Effector memory CD4-positive, alpha-beta T cell (primary cell): ENCODE measurements at regions not wholly inside any gene's neighbourhood (a gene's known extent, or its start where the extent isn't known, plus 50 kb on each side); places are given as distances from the start of the nearest gene placed in this dataset.

ENCODE experiments used
- DNase-seq, 3 donors: peaks; one replicate each; pipeline ENCODE4 v3.0.0-alpha.2; 2020
- H3K27ac ChIP-seq: 2 replicates; pipeline ENCODE4 v1.7.0; 2013; ENCODE audit warnings: mild to moderate bottlenecking, low read length, moderate library complexity; ENCODE audit not compliant: insufficient read depth, poor library complexity, severe bottlenecking
- H3K27me3 ChIP-seq: replicated peaks from 2 replicates; pipeline ENCODE4 v1.7.0; 2013; ENCODE audit warnings: mild to moderate bottlenecking, low read length; ENCODE audit not compliant: insufficient read depth, control insufficient read depth, poor library complexity, severe bottlenecking
- H3K36me3 ChIP-seq: 2 replicates; pipeline ENCODE4 v1.7.0; 2013; ENCODE audit warnings: mild to moderate bottlenecking, low read length, moderate library complexity; ENCODE audit not compliant: control insufficient read depth, insufficient read depth
- H3K4me1 ChIP-seq: 2 replicates; pipeline ENCODE4 v1.7.0; 2013; ENCODE audit warnings: low read length, mild to moderate bottlenecking; ENCODE audit not compliant: control insufficient read depth, insufficient read depth, poor library complexity, severe bottlenecking
- H3K4me3 ChIP-seq: 2 replicates; pipeline ENCODE4 v1.7.0; 2013; ENCODE audit warnings: low read length, low read depth, mild to moderate bottlenecking; ENCODE audit not compliant: insufficient read depth, poor library complexity, severe bottlenecking
- H3K9me3 ChIP-seq: 2 replicates; pipeline ENCODE4 v1.7.0; 2013; ENCODE audit warnings: mild to moderate bottlenecking, low read length, moderate library complexity; ENCODE audit not compliant: control insufficient read depth

DNA sequence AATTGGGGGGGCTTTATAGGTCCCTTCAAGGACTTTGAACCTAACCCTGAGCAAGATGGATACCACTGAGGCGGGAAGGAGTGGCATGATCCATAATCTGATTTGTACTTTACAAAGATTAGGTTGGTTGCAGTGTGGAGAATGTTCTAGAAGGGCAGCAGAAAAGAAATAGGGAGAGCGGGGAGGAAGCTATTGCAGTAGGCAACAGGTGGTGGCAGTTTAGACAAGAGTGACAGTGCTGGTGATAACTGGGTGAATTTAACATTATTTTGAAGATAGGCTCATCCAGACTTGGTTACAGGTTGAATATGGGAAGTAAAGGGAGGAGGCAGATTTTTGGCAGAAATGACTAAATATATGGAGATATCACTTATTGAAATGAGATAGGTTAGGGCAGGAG is 179.9 kb upstream of the CADM1 start:
- Histone ChIP-seq H3K27me3 (no peaks in the 10 kb centered on the region), H3K9me3 (no peaks in the 10 kb centered on the region), H3K36me3 (no peaks in the 10 kb centered on the region), H3K4me1 (no peaks in the 10 kb centered on the region), H3K4me3 (no peak overlapping the region), H3K27ac (no peak overlapping the region)
- DNase-seq, result no peak

DNA sequence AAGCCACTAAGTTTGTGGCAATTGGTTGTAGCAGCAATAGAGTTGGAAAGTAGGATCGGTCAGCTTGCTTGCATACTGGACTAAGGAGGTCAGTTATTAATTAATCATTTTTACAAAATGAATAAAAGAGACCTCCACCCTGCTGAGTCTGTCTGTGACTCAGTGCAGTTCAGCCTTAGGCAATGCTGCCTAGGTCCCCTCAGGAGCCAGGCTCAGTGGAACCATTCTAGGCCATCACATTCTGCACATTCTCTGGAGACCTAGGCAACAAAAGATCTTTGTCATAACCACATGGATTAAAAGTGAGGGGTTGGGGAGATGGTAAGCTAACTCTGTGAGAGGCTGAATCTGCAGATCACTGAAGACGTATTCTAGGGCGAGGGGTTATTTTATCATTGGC is 178.7 kb upstream of the CADM1 start:
- no peak overlapping the region for H3K27ac ChIP-seq
- H3K36me3 ChIP-seq, result no peaks in the 10 kb centered on the region
- no peaks in the 10 kb centered on the region for H3K4me1 ChIP-seq
- no peak overlapping the region for H3K4me3 ChIP-seq
- H3K9me3 ChIP-seq, result no peaks in the 10 kb centered on the region
- H3K27me3 ChIP-seq, result no peaks in the 10 kb centered on the region
- DNase-seq, result no peak

DNA sequence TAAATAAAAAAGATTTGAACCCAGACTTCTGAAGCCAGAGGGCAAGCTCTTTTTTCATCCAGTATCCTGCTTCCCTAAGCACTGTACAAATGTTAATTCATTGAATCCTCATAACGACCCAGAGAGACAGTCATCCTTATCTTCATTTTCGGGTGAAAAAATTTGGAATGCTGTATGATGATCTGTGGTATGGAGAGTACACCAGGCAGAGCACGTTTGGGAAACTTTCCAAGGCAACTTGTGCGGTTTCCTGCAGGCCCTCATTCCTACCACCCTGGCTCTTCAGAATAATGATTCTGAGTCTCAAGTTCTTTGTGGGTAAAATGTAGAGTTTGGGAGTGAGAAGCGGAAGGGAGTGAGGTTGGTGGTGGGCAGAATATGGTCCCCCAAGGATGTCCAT is 177.9 kb upstream of the CADM1 start:
- Histone ChIP-seq H3K9me3 (no peaks in the 10 kb centered on the region), H3K27ac (no peak overlapping the region), H3K27me3 (no peaks in the 10 kb centered on the region), H3K4me1 (no peaks in the 10 kb centered on the region), H3K4me3 (no peak overlapping the region), H3K36me3 (no peaks in the 10 kb centered on the region)
- DNase-seq, result no peak

DNA sequence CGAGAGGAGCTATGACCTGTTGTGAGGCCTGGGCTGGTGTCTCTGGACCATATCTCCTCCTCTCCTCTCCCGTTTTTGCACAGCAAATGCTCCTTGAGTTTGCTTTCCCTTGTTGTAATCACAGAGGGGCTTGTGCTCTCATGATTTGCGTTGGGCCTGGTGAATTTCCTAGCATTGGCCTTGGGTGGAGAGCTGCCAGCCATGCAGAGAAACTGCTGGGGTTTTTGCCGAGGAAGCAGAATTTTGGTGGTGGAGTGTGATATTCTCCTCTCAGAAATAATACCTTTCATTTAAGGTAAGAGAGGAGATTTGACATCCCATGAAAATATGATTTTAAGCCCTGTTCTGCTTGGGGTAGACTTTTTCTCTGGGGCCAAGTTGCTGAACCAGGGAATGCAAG is 175.7 kb upstream of the CADM1 start:
- Histone ChIP-seq H3K9me3 (no peaks in the 10 kb centered on the region), H3K27me3 (no peaks in the 10 kb centered on the region), H3K36me3 (no peaks in the 10 kb centered on the region), H3K27ac (no peak overlapping the region), H3K4me3 (no peak overlapping the region), H3K4me1 (no peaks in the 10 kb centered on the region)
- no peak for DNase-seq

DNA sequence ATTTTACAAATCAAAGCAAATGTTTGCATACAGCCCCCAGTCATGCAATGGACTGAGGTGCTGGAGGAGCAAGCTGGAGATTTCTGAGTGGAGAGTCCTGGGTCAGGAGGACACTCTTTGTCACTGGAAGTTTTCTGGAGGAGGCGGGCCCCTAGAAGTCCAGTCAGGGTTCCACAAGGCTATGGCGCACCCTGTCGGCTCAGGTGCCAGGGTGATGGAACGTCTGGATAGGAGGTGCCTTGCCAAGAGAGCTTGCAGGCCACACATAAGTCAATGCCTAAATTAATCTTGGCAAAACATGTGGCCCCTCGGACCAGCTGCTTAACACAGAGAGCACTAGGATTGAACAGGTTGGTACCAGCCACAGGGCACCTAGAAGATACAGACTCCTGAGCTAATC is 174.7 kb upstream of the CADM1 start:
- Histone ChIP-seq H3K27me3 (no peaks in the 10 kb centered on the region), H3K27ac (no peak overlapping the region), H3K4me3 (no peak overlapping the region), H3K4me1 (no peaks in the 10 kb centered on the region), H3K9me3 (no peaks in the 10 kb centered on the region), H3K36me3 (no peaks in the 10 kb centered on the region)
- DNase-seq, result no peak

DNA sequence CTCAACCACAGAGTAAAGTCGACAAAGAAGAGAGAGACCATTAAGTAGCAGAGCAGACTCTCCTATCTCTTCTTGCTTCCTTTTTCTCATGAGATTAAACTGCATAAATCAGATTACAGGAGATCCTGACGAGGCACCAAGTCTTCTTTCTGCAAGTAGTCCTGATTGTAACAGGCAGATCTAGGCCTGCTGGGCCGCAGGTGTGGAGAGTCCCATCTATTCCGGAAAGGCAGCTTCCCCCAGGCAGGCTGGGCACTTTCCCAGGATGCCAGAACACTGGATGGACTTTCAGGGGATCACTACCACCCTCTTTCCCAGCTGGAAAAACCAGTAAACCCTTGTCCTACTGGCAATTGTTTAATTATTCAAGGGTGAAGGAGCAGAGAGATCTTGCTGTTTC is 173.0 kb upstream of the CADM1 start:
- H3K36me3 ChIP-seq, result no peaks in the 10 kb centered on the region
- no peak for DNase-seq
- H3K4me3 ChIP-seq, result no peak overlapping the region
- H3K27me3 ChIP-seq, result no peaks in the 10 kb centered on the region
- no peaks in the 10 kb centered on the region for H3K9me3 ChIP-seq
- no peaks in the 10 kb centered on the region for H3K4me1 ChIP-seq
- no peak overlapping the region for H3K27ac ChIP-seq

DNA sequence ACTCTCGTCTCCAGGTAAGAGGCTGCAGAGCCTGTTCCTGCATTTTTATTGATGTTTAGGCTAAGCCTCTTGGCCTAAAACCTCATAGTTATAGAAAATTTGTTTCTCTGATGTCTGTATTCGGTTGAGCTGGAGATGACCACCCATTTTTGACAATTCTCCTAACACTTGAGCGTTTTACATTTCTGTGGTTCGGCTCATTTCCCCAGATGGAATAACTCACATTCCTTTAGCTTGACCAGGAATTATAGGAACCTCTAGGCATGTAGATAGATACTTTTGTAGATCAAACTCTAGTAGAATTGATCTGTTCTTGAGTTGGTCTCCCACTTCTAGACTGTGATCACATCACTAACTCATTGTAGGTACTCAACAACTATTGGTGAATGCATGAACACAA is 172.6 kb upstream of the CADM1 start:
- no peaks in the 10 kb centered on the region for H3K36me3 ChIP-seq
- no peaks in the 10 kb centered on the region for H3K27me3 ChIP-seq
- no peak for DNase-seq
- no peaks in the 10 kb centered on the region for H3K4me1 ChIP-seq
- H3K27ac ChIP-seq, result no peak overlapping the region
- H3K4me3 ChIP-seq, result no peak overlapping the region
- H3K9me3 ChIP-seq, result no peaks in the 10 kb centered on the region

DNA sequence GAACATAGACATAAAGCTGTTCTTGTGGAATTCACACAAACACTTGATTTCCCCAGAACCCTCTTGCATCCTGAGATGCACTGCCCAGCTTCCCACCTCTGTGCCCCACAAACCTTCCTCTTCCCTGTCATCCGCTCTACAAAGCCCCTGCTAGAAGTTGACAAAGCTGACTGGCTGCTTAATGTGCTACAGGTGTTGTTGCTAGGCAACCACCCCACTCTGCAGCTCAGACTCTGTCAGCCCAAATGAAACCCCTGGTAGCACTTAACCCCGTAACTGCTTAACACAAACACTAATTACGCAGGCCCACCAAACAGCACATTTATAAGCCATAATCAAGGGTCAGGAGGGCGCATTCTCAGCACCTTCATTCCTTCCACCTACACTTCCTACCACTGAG is 172.0 kb upstream of the CADM1 start:
- Histone ChIP-seq H3K9me3 (no peaks in the 10 kb centered on the region), H3K4me3 (no peak overlapping the region), H3K4me1 (no peaks in the 10 kb centered on the region), H3K36me3 (no peaks in the 10 kb centered on the region), H3K27me3 (no peaks in the 10 kb centered on the region), H3K27ac (no peak overlapping the region)
- DNase-seq, result no peak

DNA sequence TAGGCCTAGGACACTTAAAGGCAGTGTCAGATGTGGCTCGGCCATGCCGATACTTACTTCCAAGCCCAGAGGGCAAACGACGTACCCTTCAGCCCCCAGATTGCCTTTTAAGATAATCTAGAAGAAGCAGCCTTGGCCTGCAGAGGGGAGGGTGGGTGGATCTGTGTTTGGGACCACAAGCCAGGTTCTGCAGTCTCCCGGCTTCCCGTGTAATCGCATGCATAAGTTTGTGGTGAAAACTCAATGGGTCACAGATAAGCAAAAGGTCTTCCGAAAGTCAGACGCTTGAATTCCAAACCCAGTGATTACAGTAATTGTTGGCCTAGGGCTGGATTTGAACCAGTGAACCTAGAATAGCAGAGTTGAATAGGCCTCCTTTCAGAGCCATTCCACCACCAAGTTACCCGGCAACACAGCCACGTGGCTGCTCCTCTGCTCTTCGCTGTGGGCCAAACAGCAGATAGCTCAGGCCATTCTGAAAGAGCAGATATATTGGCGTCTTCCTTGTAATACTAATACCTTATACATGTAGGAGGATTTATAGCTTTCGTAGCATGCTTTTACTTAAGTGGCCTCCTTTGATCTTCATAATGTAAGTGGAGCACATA is 170.8 kb upstream of the CADM1 start:
- Histone ChIP-seq H3K27me3 (no peaks in the 10 kb centered on the region), H3K27ac (no peak overlapping the region), H3K36me3 (no peaks in the 10 kb centered on the region), H3K4me1 (no peaks in the 10 kb centered on the region), H3K4me3 (no peak overlapping the region), H3K9me3 (no peaks in the 10 kb centered on the region)
- no peak for DNase-seq

DNA sequence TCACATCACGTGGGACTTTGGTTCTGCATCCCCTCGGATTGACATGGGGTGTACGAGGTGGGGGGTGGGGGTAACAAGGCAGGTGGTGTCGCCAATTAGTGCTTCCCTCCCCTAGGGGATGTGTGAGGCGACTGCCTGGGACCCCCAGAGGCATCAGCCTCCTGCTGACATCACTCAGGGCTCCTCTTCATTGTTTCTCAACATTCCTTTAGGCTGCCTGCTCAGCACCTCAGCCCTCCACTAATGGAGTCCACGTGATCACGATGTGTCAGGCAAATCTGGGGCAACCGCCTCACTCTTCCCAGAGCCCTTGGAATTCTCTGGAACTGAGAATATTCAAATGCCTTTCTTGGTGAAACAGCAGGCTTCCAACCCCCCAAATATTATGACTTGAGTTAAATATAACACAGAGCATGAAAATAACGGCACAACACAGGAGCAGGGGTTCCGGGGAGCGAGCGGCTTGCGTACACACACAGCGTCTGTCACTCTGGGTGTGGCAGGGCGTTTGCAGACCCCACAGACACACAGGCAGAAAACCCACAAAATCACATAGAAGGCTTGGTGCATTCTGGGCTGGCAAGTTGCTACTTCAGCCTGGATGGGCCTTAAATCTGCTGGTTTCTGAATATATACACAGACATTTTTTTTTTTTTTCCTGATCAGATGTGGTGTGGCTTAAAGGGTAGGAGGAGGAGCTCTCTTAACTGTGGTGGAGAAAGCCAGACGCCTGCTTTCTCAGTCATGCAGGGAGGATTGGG is 170.1 kb upstream of the CADM1 start:
- H3K4me3 ChIP-seq, result no peak overlapping the region
- H3K36me3 ChIP-seq, result no peaks in the 10 kb centered on the region
- no peaks in the 10 kb centered on the region for H3K4me1 ChIP-seq
- no peak overlapping the region for H3K27ac ChIP-seq
- no peaks in the 10 kb centered on the region for H3K27me3 ChIP-seq
- DNase-seq, result no peak
- no peaks in the 10 kb centered on the region for H3K9me3 ChIP-seq
